22Rv1 (cell line): ENCODE measurements at regions not wholly inside any gene's neighbourhood (a gene's known extent, or its start where the extent isn't known, plus 50 kb on each side); places are given as distances from the start of the nearest gene placed in this dataset.

Experiments used
- ZFX ChIP-seq: fragments of 450-650 bp; IDR thresholded peaks from 2 replicates; pipeline ENCODE4 v1.6.1; 2017; ENCODE audit warnings: antibody characterized with exemption, borderline replicate concordance
- TF ChIP-seq, protein P1 (sequence below): fragments of 450-650 bp; IDR thresholded peaks from 2 replicates; pipeline ENCODE4 v1.5.1; 2017; ENCODE audit warnings: mild to moderate bottlenecking

GRCh38 chr13:82627183-82627582 is 1255.1 kb downstream of the SLITRK1 start:
- TF ChIP-seq, protein P1, sequence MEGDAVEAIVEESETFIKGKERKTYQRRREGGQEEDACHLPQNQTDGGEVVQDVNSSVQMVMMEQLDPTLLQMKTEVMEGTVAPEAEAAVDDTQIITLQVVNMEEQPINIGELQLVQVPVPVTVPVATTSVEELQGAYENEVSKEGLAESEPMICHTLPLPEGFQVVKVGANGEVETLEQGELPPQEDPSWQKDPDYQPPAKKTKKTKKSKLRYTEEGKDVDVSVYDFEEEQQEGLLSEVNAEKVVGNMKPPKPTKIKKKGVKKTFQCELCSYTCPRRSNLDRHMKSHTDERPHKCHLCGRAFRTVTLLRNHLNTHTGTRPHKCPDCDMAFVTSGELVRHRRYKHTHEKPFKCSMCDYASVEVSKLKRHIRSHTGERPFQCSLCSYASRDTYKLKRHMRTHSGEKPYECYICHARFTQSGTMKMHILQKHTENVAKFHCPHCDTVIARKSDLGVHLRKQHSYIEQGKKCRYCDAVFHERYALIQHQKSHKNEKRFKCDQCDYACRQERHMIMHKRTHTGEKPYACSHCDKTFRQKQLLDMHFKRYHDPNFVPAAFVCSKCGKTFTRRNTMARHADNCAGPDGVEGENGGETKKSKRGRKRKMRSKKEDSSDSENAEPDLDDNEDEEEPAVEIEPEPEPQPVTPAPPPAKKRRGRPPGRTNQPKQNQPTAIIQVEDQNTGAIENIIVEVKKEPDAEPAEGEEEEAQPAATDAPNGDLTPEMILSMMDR: no peak
- no peak for TF ChIP-seq ZFX
